ENCODE measurements at regions not wholly inside any gene's neighbourhood (a gene's known extent, or its start where the extent isn't known, plus 50 kb on each side); places are given as distances from the start of the nearest gene placed in this dataset.
"Not testable (repeated sequence)": the region's sequence is repeated elsewhere in the genome, so short reads cannot be mapped to it uniquely, and the experiment has no call there.

GRCh38 chr3:94619643-94620042 lies 556.8 kb downstream of the NSUN3 start:
- ChIA-PET CTCF (no interaction called here), POLR2A (no interaction called here)
- no peak for TF ChIP-seq CTCF (IDR thresholded peaks at IDR 0.05; ENCODE audit: control extremely low read depth, extremely low read depth, low read depth, missing control alignments)

GRCh38 chr3:94626573-94626972 lies 563.7 kb downstream of the NSUN3 start:
- no peak for TF ChIP-seq CTCF (IDR thresholded peaks at IDR 0.05; ENCODE audit: control extremely low read depth, extremely low read depth, low read depth, missing control alignments)
- CTCF ChIA-PET, result no interaction called here
- no peak for DNase-seq (ENCODE audit: extremely low spot score)
- POLR2A ChIA-PET, result no interaction called here

More at GRCh38 chr3:94619643-94620042, 556.8 kb downstream of the NSUN3 start:
- DNase-seq (ENCODE audit: extremely low spot score), result no peak

- ChIA-PET CTCF (no interaction called here), POLR2A (no interaction called here)
Observed at GRCh38 chr3:94627689-94628088, 564.8 kb downstream of the NSUN3 start.

GRCh38 chr3:94643400-94643799 lies 580.5 kb downstream of the NSUN3 start:
- DNase-seq (ENCODE audit: extremely low spot score), result no peak
- ChIA-PET POLR2A (no interaction called here), CTCF (interaction anchor here (1.2 kb wide), 1 partner anchor 11 kb away, joined by 4 read pairs; no protein-coding TSS in a partner anchor)
- no peak for TF ChIP-seq CTCF (IDR thresholded peaks at IDR 0.05; ENCODE audit: control extremely low read depth, extremely low read depth, low read depth, missing control alignments)

More at GRCh38 chr3:94627689-94628088, 564.8 kb downstream of the NSUN3 start:
- DNase-seq (ENCODE audit: extremely low spot score), result no peak
- no peak for TF ChIP-seq CTCF (IDR thresholded peaks at IDR 0.05; ENCODE audit: control extremely low read depth, extremely low read depth, low read depth, missing control alignments)

GRCh38 chr3:94645790-94646189 lies 582.9 kb downstream of the NSUN3 start:
- DNase-seq (ENCODE audit: extremely low spot score), result no peak
- CTCF ChIA-PET, result interaction anchor here (1.7 kb wide), 1 partner anchor 10 kb away, joined by 5 read pairs; no protein-coding TSS in a partner anchor
- POLR2A ChIA-PET, result no interaction called here
- TF ChIP-seq CTCF (IDR thresholded peaks at IDR 0.05; ENCODE audit: control extremely low read depth, extremely low read depth, low read depth, missing control alignments), result no peak

- TF ChIP-seq CTCF (IDR thresholded peaks at IDR 0.05; ENCODE audit: control extremely low read depth, extremely low read depth, low read depth, missing control alignments), result no peak
- ChIA-PET POLR2A (no interaction called here), CTCF (no interaction called here)
- no peak for DNase-seq (ENCODE audit: extremely low spot score)
Observed at GRCh38 chr3:94647131-94647530, 584.3 kb downstream of the NSUN3 start.

- CTCF ChIA-PET; POLR2A ChIA-PET; DNase-seq (ENCODE audit: extremely low spot score): not testable (repeated sequence)
Observed at GRCh38 chr3:94648270-94649180, 585.7 kb downstream of the NSUN3 start.

Data from GM10248 (cell line).